ENCODE measurements at regions not wholly inside any gene's neighbourhood (a gene's known extent, or its start where the extent isn't known, plus 50 kb on each side); places are given as distances from the start of the nearest gene placed in this dataset.

DNA sequence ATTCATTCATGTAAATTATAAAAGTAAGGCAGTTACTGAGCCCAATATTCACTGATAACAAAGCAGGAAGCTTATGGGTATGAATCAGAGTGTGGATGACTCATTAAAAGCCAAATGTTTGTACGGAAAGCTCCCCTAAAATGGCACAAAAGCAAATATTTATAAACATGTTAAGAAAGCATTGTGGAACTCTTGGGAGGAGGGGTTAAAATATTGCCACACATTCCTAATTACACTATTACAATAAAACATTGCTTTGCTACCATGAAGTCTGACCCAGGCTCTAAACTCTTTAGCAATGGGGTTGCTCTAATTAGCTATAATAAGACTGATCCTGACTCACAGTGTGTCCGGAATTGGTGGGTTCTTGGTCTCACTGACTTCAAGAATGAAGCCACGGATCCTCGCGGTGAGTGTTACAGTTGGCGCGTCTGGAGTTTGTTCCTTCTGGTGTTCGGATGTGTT lies 110.9 kb downstream of the NAB1 start:
- TF ChIP-seq, protein P1, sequence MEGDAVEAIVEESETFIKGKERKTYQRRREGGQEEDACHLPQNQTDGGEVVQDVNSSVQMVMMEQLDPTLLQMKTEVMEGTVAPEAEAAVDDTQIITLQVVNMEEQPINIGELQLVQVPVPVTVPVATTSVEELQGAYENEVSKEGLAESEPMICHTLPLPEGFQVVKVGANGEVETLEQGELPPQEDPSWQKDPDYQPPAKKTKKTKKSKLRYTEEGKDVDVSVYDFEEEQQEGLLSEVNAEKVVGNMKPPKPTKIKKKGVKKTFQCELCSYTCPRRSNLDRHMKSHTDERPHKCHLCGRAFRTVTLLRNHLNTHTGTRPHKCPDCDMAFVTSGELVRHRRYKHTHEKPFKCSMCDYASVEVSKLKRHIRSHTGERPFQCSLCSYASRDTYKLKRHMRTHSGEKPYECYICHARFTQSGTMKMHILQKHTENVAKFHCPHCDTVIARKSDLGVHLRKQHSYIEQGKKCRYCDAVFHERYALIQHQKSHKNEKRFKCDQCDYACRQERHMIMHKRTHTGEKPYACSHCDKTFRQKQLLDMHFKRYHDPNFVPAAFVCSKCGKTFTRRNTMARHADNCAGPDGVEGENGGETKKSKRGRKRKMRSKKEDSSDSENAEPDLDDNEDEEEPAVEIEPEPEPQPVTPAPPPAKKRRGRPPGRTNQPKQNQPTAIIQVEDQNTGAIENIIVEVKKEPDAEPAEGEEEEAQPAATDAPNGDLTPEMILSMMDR (IDR thresholded peaks at IDR 0.05) = no peak
- TF ChIP-seq EZH2 (IDR thresholded peaks at IDR 0.05; ENCODE audit: borderline replicate concordance, insufficient read depth, low read depth, low read length, poor library complexity, severe bottlenecking) = no peak

Data from B cell (primary cell).